Tibial artery (tissue), 4 donors: ENCODE measurements at regions not wholly inside any gene's neighbourhood (a gene's known extent, or its start where the extent isn't known, plus 50 kb on each side); places are given as distances from the start of the nearest gene placed in this dataset.

ENCODE experiments used
- DNase-seq, 2 donors: peaks; one replicate each; pipeline ENCODE4 v3.0.0-alpha.2; 2019
- H3K27ac ChIP-seq, 2 donors: fragments of 200-600 bp; sonication (generic) in 1 of 2; 1 replicate in 1 of 2; 2 replicates in 1 of 2; pipeline ENCODE4 v1.5.1; 2018 to 2019; ENCODE audit warnings: mild to moderate bottlenecking in 1 of 2
- H3K27me3 ChIP-seq, 2 donors: fragments of 200-600 bp; sonication (generic) in 1 of 2; one replicate each; pipeline versions ENCODE4 v1.5.1 to v1.6.0; 2016 to 2019
- H3K36me3 ChIP-seq, 3 donors: fragments of 200-600 bp; sonication (generic) in 2 of 3; one replicate each; pipeline ENCODE4 v1.5.1; 2016 to 2019; ENCODE audit warnings: mild to moderate bottlenecking in 2 of 3
- H3K4me1 ChIP-seq, 4 donors: fragments of 200-600 bp; sonication (generic) in 2 of 4; 1 replicate in 3 of 4; 2 replicates in 1 of 4; pipeline ENCODE4 v1.5.1; 2016 to 2019
- H3K4me3 ChIP-seq, 2 donors: fragments of 200-600 bp; sonication (generic) in 1 of 2; 1 replicate in 1 of 2; 2 replicates in 1 of 2; pipeline ENCODE4 v1.5.1; 2018 to 2019; ENCODE audit warnings: mild to moderate bottlenecking in 2 of 2
- H3K9me3 ChIP-seq, 3 donors: fragments of 200-600 bp; sonication (generic) in 1 of 3; one replicate each; pipeline ENCODE4 v1.5.1; 2016 to 2019
- CTCF ChIP-seq, 2 experiments: fragments of 200-600 bp in 1 of 2; fragments of 450-650 bp in 1 of 2; IDR thresholded peaks; one replicate each; pipeline ENCODE4 v1.5.1; 2017 to 2019; ENCODE audit warnings: antibody characterized with exemption in 2 of 2, mild to moderate bottlenecking in 1 of 2, moderate library complexity in 1 of 2
- intact Hi-C: fragments of 100-400 bp; cut with DNase I; formaldehyde crosslinking; loops from one replicate; pipeline ENCODE4 v1.15.0; 2023; ENCODE audit warnings: low total_unique reads

- intact Hi-C loops = no loop called here
- Histone ChIP-seq H3K36me3 (no peaks in the 10 kb centered on the region), H3K4me1 (no peaks in the 10 kb centered on the region), H3K9me3 (no peaks in the 10 kb centered on the region), H3K4me3 (no peak overlapping the region), H3K27ac (no peak overlapping the region), H3K27me3 (no peaks in the 10 kb centered on the region)
- TF ChIP-seq CTCF (IDR thresholded peaks at IDR 0.05) = no peak
- DNase-seq = peak in 1 of 2 donors; percentile 26
Measured at GRCh38 chr11:110801328-110801727, 89.1 kb upstream of the ARHGAP20 start.

GRCh38 chr11:110798201-110798900 lies 86.1 kb upstream of the ARHGAP20 start:
- intact Hi-C loops = no loop called here
- no peaks in the 10 kb centered on the region for H3K27me3 ChIP-seq
- no peaks in the 10 kb centered on the region for H3K36me3 ChIP-seq
- H3K4me3 ChIP-seq = no peak overlapping the region
- no peak overlapping the region for H3K27ac ChIP-seq
- H3K9me3 ChIP-seq = no peaks in the 10 kb centered on the region
- no peak for DNase-seq
- no peaks in the 10 kb centered on the region for H3K4me1 ChIP-seq
- no peak for TF ChIP-seq CTCF (IDR thresholded peaks at IDR 0.05)

GRCh38 chr11:110797453-110797852 lies 85.2 kb upstream of the ARHGAP20 start:
- no peak for DNase-seq
- Histone ChIP-seq H3K27ac (no peak overlapping the region), H3K9me3 (no peaks in the 10 kb centered on the region), H3K36me3 (no peaks in the 10 kb centered on the region), H3K4me3 (no peak overlapping the region), H3K27me3 (no peaks in the 10 kb centered on the region), H3K4me1 (no peaks in the 10 kb centered on the region)
- no peak for TF ChIP-seq CTCF (IDR thresholded peaks at IDR 0.05)
- intact Hi-C loops = no loop called here

GRCh38 chr11:110795112-110795624 lies 82.9 kb upstream of the ARHGAP20 start:
- H3K4me3 ChIP-seq = no peak overlapping the region
- no peak overlapping the region for H3K27ac ChIP-seq
- H3K27me3 ChIP-seq = no peaks in the 10 kb centered on the region
- no peaks in the 10 kb centered on the region for H3K36me3 ChIP-seq
- no peaks in the 10 kb centered on the region for H3K4me1 ChIP-seq
- intact Hi-C loops = no loop called here
- no peak for DNase-seq
- H3K9me3 ChIP-seq = no peaks in the 10 kb centered on the region
- no peak for TF ChIP-seq CTCF (IDR thresholded peaks at IDR 0.05)

GRCh38 chr11:110793556-110793955 lies 81.3 kb upstream of the ARHGAP20 start:
- H3K9me3 ChIP-seq = no peaks in the 10 kb centered on the region
- no peak overlapping the region for H3K4me3 ChIP-seq
- H3K4me1 ChIP-seq = no peaks in the 10 kb centered on the region
- intact Hi-C loops = no loop called here
- no peak for TF ChIP-seq CTCF (IDR thresholded peaks at IDR 0.05)
- no peaks in the 10 kb centered on the region for H3K36me3 ChIP-seq
- no peaks in the 10 kb centered on the region for H3K27me3 ChIP-seq
- H3K27ac ChIP-seq = no peak overlapping the region
- DNase-seq = no peak
